Keratinocyte (primary cell): ENCODE measurements at regions not wholly inside any gene's neighbourhood (a gene's known extent, or its start where the extent isn't known, plus 50 kb on each side); places are given as distances from the start of the nearest gene placed in this dataset.

Experiments
- DNase-seq: peaks from one replicate; pipeline ENCODE4 v3.0.0-alpha.2; 2011; ENCODE audit warnings: low read depth, missing footprints, low spot score
- FAIRE-seq: peaks from 2 replicates; lab custom pipeline; 2011; peaks lifted over from hg19 to GRCh38; lab: Jason Lieb, UNC
- H2AFZ ChIP-seq: 2 replicates; pipeline ENCODE4 v1.6.0; 2012; ENCODE audit warnings: low read length, control low read depth, inconsistent platforms; ENCODE audit not compliant: control insufficient read depth
- H3K27ac ChIP-seq: 2 replicates; pipeline ENCODE4 v1.5.1; 2011; ENCODE audit warnings: low read length; ENCODE audit not compliant: control insufficient read depth, insufficient read depth
- H3K27me3 ChIP-seq: 3 replicates; pipeline ENCODE4 v1.6.0; 2011; ENCODE audit warnings: low read length; ENCODE audit not compliant: control insufficient read depth, insufficient read depth; ENCODE audit errors: extremely low read depth
- H3K36me3 ChIP-seq, 2 experiments: 2 replicates in 1 of 2; 3 replicates in 1 of 2; pipeline ENCODE4 v1.5.1; 2011; ENCODE audit warnings: low read length in 2 of 2, mild to moderate bottlenecking in 1 of 2; ENCODE audit not compliant: control insufficient read depth in 2 of 2, insufficient read depth in 2 of 2; ENCODE audit errors: extremely low read depth in 1 of 2
- H3K4me1 ChIP-seq: 3 replicates; pipeline ENCODE4 v1.5.1; 2011; ENCODE audit warnings: low read length; ENCODE audit not compliant: control insufficient read depth, insufficient read depth; ENCODE audit errors: extremely low read depth
- H3K4me2 ChIP-seq: 3 replicates; pipeline ENCODE4 v1.6.0; 2011; ENCODE audit warnings: low read depth, low read length; ENCODE audit not compliant: control insufficient read depth, insufficient read depth; ENCODE audit errors: extremely low read depth
- H3K4me3 ChIP-seq, 3 experiments: fragments of 200-600 bp in 1 of 3; sonication (generic) in 1 of 3; 2 replicates in 2 of 3; 3 replicates in 1 of 3; pipeline ENCODE4 v1.5.1; 2011 to 2016; ENCODE audit warnings: low read length in 3 of 3, mild to moderate bottlenecking in 3 of 3, control low read depth in 2 of 3, inconsistent platforms in 1 of 3, low read depth in 1 of 3, mixed read lengths in 1 of 3, mixed run types in 1 of 3, moderate library complexity in 1 of 3; ENCODE audit not compliant: control insufficient read depth in 2 of 3, insufficient read depth in 2 of 3; ENCODE audit errors: extremely low read depth in 1 of 3
- H3K79me2 ChIP-seq: 2 replicates; pipeline ENCODE4 v1.6.0; 2012; ENCODE audit warnings: low read length; ENCODE audit not compliant: control insufficient read depth, insufficient read depth
- H3K9ac ChIP-seq: 3 replicates; pipeline ENCODE4 v1.6.0; 2011; ENCODE audit warnings: low read length; ENCODE audit not compliant: control insufficient read depth, insufficient read depth; ENCODE audit errors: extremely low read depth
- H3K9me1 ChIP-seq: 3 replicates; pipeline ENCODE4 v1.6.0; 2011; ENCODE audit warnings: low read length; ENCODE audit not compliant: control insufficient read depth, insufficient read depth; ENCODE audit errors: extremely low read depth
- H3K9me3 ChIP-seq: 2 replicates; pipeline ENCODE4 v1.5.1; 2012; ENCODE audit warnings: low read depth, low read length; ENCODE audit not compliant: control insufficient read depth
- H4K20me1 ChIP-seq: 3 replicates; pipeline ENCODE4 v1.6.0; 2011; ENCODE audit warnings: low read length; ENCODE audit not compliant: control insufficient read depth, insufficient read depth; ENCODE audit errors: extremely low read depth
- EZH2 ChIP-seq: IDR thresholded peaks from one replicate; pipeline ENCODE4 v1.6.1; 2012; ENCODE audit warnings: inconsistent platforms, mild to moderate bottlenecking, low read length, moderate library complexity
- dilution Hi-C: fragments of 300-500 bp; cut with MboI; formaldehyde crosslinking; loops from one replicate; pipeline ENCODE4 v1.7.0; 2020; ENCODE audit warnings: low sequenced_read_pairs; ENCODE audit not compliant: extremely low pct_ligation_motif_present
- TF ChIP-seq, protein P1 (sequence below), 3 experiments: IDR thresholded peaks in 1 of 3; conservative IDR thresholded peaks in 1 of 3; optimal IDR thresholded peaks in 1 of 3; 2 replicates in 2 of 3; 3 replicates in 1 of 3; pipeline versions ENCODE3 to v1.5.1; 2011; ENCODE audit warnings: low read length in 3 of 3, mild to moderate bottlenecking in 3 of 3, moderate library complexity in 2 of 3, control low read depth in 1 of 3, inconsistent platforms in 1 of 3; ENCODE audit not compliant: insufficient read depth in 2 of 3; ENCODE audit errors: extremely low read depth in 1 of 3

DNA sequence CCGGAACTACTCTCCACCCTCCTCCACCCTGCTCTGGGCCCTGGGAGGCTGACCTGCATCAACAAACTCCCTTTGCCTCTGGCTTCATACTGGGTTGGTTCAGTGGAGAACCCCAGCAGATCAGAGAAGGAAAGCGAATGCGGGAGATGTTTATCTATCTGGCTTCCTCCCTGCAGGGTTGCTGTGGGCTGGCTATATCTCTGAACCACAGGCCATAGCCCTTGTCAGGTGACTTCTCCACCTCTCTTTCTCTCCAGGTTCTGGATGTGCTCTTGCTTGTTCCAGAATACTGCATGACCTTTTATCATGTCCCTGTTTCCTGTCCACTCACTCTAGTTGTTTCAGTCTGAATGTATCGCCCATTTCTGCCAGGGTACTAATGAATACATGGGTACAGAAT, 51.7 kb upstream of the IFRD1 start:
- H3K4me1 ChIP-seq = no peaks in the 10 kb centered on the region
- no peak overlapping the region for H3K4me3 ChIP-seq
- H4K20me1 ChIP-seq = no peaks in the 10 kb centered on the region
- dilution Hi-C loops = no loop called here
- no peaks in the 10 kb centered on the region for H3K36me3 ChIP-seq
- no peak overlapping the region for H3K27ac ChIP-seq
- no peaks in the 10 kb centered on the region for H3K79me2 ChIP-seq
- no peak for DNase-seq
- TF ChIP-seq EZH2 = no peak
- TF ChIP-seq, protein P1, sequence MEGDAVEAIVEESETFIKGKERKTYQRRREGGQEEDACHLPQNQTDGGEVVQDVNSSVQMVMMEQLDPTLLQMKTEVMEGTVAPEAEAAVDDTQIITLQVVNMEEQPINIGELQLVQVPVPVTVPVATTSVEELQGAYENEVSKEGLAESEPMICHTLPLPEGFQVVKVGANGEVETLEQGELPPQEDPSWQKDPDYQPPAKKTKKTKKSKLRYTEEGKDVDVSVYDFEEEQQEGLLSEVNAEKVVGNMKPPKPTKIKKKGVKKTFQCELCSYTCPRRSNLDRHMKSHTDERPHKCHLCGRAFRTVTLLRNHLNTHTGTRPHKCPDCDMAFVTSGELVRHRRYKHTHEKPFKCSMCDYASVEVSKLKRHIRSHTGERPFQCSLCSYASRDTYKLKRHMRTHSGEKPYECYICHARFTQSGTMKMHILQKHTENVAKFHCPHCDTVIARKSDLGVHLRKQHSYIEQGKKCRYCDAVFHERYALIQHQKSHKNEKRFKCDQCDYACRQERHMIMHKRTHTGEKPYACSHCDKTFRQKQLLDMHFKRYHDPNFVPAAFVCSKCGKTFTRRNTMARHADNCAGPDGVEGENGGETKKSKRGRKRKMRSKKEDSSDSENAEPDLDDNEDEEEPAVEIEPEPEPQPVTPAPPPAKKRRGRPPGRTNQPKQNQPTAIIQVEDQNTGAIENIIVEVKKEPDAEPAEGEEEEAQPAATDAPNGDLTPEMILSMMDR (optimal IDR thresholded peaks at IDR 0.05 in 1 of 3, IDR thresholded peaks at IDR 0.05 in 1 of 3, conservative IDR thresholded peaks at IDR 0.05 in 1 of 3; ENCODE audit: extremely low read depth in 1 of 3, insufficient read depth in 2 of 3, low read length in 3 of 3) = no peak
- H2AFZ ChIP-seq = no peak overlapping the region
- H3K4me2 ChIP-seq = no peak overlapping the region
- H3K9me3 ChIP-seq = no peaks in the 10 kb centered on the region
- H3K9me1 ChIP-seq = no peaks in the 10 kb centered on the region
- FAIRE-seq = no peak
- H3K9ac ChIP-seq = no peak overlapping the region
- no peaks in the 10 kb centered on the region for H3K27me3 ChIP-seq

DNA sequence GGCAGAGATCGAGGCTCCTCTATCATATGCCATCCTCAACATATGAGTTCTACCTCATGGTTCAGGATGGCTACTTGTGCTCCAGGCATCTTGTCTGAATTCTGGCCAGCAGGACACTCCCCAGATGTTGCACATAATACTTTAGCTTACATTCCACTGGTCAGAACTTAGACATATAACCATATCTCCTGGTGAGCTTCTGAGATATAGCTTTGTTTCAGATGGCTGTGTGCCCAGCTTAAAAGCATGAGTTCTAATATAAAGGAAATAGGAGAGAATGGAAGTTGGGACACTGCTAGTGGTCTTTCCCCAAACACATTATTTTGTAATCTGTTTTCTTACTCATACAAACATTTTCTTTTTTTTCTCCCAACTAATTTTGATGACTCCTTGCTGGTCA, 50.8 kb upstream of the IFRD1 start:
- H4K20me1 ChIP-seq = no peaks in the 10 kb centered on the region
- no peaks in the 10 kb centered on the region for H3K79me2 ChIP-seq
- H3K36me3 ChIP-seq = no peaks in the 10 kb centered on the region
- no peaks in the 10 kb centered on the region for H3K4me1 ChIP-seq
- H3K27me3 ChIP-seq = no peaks in the 10 kb centered on the region
- no peaks in the 10 kb centered on the region for H3K9me3 ChIP-seq
- H3K27ac ChIP-seq = no peak overlapping the region
- FAIRE-seq = peak; percentile 44
- no peaks in the 10 kb centered on the region for H3K9me1 ChIP-seq
- dilution Hi-C loops = no loop called here
- no peak overlapping the region for H2AFZ ChIP-seq
- no peak overlapping the region for H3K4me3 ChIP-seq
- DNase-seq = no peak
- H3K4me2 ChIP-seq = no peak overlapping the region
- no peak overlapping the region for H3K9ac ChIP-seq
- no peak for TF ChIP-seq EZH2
- TF ChIP-seq, protein P1 (optimal IDR thresholded peaks at IDR 0.05 in 1 of 3, IDR thresholded peaks at IDR 0.05 in 1 of 3, conservative IDR thresholded peaks at IDR 0.05 in 1 of 3; ENCODE audit: extremely low read depth in 1 of 3, insufficient read depth in 2 of 3, low read length in 3 of 3) = no peak
